SU-DHL-6 (cell line): ENCODE measurements at regions not wholly inside any gene's neighbourhood (a gene's known extent, or its start where the extent isn't known, plus 50 kb on each side); places are given as distances from the start of the nearest gene placed in this dataset.

Experiments
- EZH2phosphoT487 ChIP-seq: fragments of 200-600 bp; sonication (generic), shearing (Covaris generic); conservative IDR thresholded peaks from 2 replicates; pipeline ENCODE4 v1.6.1; 2018; ENCODE audit warnings: mild to moderate bottlenecking, antibody characterized with exemption, low read length, moderate library complexity, mixed read lengths
- TF ChIP-seq, protein P1 (sequence below): fragments of 200-600 bp; sonication (generic); IDR thresholded peaks from one replicate; pipeline ENCODE4 v1.5.1; 2017; ENCODE audit warnings: antibody characterized with exemption, mild to moderate bottlenecking, low read length, moderate library complexity; ENCODE audit not compliant: insufficient read depth, poor library complexity, severe bottlenecking

DNA sequence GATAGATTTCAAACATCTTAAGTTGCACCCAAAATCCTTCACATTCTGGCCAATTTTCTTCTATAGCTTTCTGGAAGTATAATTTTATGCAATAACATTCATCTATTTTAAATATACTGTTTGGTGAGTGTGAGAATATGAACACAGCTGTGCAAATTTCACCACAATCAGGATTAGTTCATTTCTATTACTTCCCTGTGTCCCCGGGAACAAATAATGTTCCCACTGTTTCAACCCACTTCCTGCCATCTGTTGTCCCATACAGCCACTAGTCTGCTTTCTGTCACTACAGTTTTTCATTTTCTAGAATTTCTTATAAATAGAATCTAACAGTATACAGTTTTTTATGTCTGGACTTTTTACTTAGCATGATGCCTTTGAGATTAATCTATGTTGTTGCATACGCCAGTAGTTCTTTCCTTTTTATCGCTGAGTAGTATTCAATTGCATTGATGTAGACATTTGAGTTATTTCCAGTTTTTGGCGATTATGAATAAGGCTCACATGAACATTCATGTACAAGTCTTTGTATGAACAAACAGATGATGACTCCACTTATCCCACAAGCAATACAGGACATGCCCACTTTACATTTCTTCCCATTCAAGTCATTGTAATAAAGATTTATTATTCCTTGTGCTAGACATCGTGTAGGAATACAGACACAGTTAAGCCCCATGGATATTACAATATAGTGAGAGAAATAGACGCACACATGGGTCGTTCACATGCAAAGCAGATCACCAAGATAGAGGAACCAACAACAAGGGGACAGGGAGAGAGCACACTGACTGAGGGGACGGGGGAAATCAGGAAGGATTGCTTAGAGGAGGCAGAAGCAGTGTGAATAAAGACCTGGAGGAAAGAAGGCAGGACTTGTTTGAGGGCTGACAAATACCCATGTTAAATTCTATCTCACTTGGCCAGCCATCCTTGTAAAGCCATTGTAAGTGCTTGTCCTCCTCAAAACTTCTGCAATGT is 72.9 kb upstream of the PAX8 start:
- TF ChIP-seq, protein P1, sequence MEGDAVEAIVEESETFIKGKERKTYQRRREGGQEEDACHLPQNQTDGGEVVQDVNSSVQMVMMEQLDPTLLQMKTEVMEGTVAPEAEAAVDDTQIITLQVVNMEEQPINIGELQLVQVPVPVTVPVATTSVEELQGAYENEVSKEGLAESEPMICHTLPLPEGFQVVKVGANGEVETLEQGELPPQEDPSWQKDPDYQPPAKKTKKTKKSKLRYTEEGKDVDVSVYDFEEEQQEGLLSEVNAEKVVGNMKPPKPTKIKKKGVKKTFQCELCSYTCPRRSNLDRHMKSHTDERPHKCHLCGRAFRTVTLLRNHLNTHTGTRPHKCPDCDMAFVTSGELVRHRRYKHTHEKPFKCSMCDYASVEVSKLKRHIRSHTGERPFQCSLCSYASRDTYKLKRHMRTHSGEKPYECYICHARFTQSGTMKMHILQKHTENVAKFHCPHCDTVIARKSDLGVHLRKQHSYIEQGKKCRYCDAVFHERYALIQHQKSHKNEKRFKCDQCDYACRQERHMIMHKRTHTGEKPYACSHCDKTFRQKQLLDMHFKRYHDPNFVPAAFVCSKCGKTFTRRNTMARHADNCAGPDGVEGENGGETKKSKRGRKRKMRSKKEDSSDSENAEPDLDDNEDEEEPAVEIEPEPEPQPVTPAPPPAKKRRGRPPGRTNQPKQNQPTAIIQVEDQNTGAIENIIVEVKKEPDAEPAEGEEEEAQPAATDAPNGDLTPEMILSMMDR = no peak
- no peak for TF ChIP-seq EZH2phosphoT487
